Transverse colon (tissue), 4 donors: ENCODE measurements at regions not wholly inside any gene's neighbourhood (a gene's known extent, or its start where the extent isn't known, plus 50 kb on each side); places are given as distances from the start of the nearest gene placed in this dataset.
A peak's percentile ranks its signal among the peaks of the same experiment; 100 is the strongest.

Experiments used
- DNase-seq: peaks from one replicate; pipeline ENCODE4 v3.0.0-alpha.2; 2019
- H3K27ac ChIP-seq, 4 donors: fragments of 200-600 bp; sonication (generic); 2 replicates each; pipeline ENCODE4 v1.5.1; 2016 to 2018; ENCODE audit warnings: inconsistent platforms in 4 of 4
- H3K27me3 ChIP-seq: fragments of 200-600 bp; sonication (generic); 2 replicates; pipeline ENCODE4 v1.5.1; 2017; ENCODE audit warnings: inconsistent platforms
- H3K36me3 ChIP-seq, 4 donors: fragments of 200-600 bp; sonication (generic); 2 replicates each; pipeline ENCODE4 v1.5.1; 2017 to 2019; ENCODE audit warnings: inconsistent platforms in 4 of 4
- H3K4me1 ChIP-seq, 4 donors: fragments of 200-600 bp; sonication (generic); 2 replicates each; pipeline ENCODE4 v1.5.1; 2017 to 2020; ENCODE audit warnings: inconsistent platforms in 4 of 4
- H3K4me3 ChIP-seq, 4 donors: fragments of 200-600 bp; sonication (generic); 1 replicate in 1 of 4; 2 replicates in 3 of 4; pipeline versions ENCODE4 v1.5.1 to v1.6.1; 2017 to 2019; ENCODE audit warnings: inconsistent platforms in 4 of 4
- H3K9me3 ChIP-seq, 2 donors: fragments of 200-600 bp; sonication (generic); 2 replicates each; pipeline ENCODE4 v1.5.1; 2017 to 2019; ENCODE audit warnings: inconsistent platforms in 2 of 2
- EP300 ChIP-seq: sonication (generic); formaldehyde crosslinking; IDR thresholded peaks from one replicate; pipeline ENCODE4 v1.6.1; 2017; ENCODE audit warnings: antibody characterized with exemption, low read depth
- POLR2A ChIP-seq: fragments of 450-650 bp; IDR thresholded peaks from one replicate; pipeline ENCODE4 v1.6.1; 2016; ENCODE audit warnings: antibody characterized with exemption, mild to moderate bottlenecking, moderate library complexity
- POLR2AphosphoS5 ChIP-seq, 3 donors: sonication (generic); formaldehyde crosslinking; IDR thresholded peaks; one replicate each; pipeline ENCODE4 v1.6.1; 2016; ENCODE audit warnings: antibody characterized with exemption in 3 of 3
- WGBS, 2 donors: methylation state at CpG; one replicate each; pipeline ENCODE4 v1.1.5; 2018; ENCODE audit warnings: low coverage in 1 of 2; 5-methylcytosine and 5-hydroxymethylcytosine counted together
- in situ Hi-C, 4 donors: fragments of 200-750 bp; cut with MboI; loops; one replicate each; pipeline versions ENCODE4 v1.15.0 to v1.15.1; 2017; ENCODE audit warnings: low sequenced_read_pairs in 3 of 4, low pct_ligation_motif_present in 1 of 4, low pct_unique_long_range_greater_than_20kb in 1 of 4
- intact Hi-C: fragments of 100-400 bp; cut with DNase I; formaldehyde crosslinking; loops from one replicate; pipeline ENCODE4 v1.15.1; 2023; ENCODE audit warnings: low total_unique reads
- TF ChIP-seq, protein P1 (sequence below), 5 experiments: fragments of 200-600 bp in 3 of 5; fragments of 450-650 bp in 2 of 5; sonication (generic) in 3 of 5; IDR thresholded peaks; 1 replicate in 2 of 5; 2 replicates in 3 of 5; pipeline ENCODE4 v1.5.1; 2016 to 2017; ENCODE audit warnings: antibody characterized with exemption in 5 of 5, inconsistent platforms in 3 of 5, mild to moderate bottlenecking in 2 of 5, moderate library complexity in 1 of 5

GRCh38 chr7:116355424-116355765, 144.1 kb upstream of the CAV2 start:
- Histone ChIP-seq H3K27ac (peak overlapping the region; percentile 76 to 88 (median 82)), H3K36me3 (no peaks in the 10 kb centered on the region), H3K4me1 (peaks cover 0 to 37% (median 8%) of the 10 kb centered on the region in 4 donors), H3K27me3 (no peaks in the 10 kb centered on the region), H3K4me3 (no peak overlapping the region), H3K9me3 (no peaks in the 10 kb centered on the region)
- TF ChIP-seq POLR2AphosphoS5 (IDR thresholded peaks at IDR 0.05), result no peak
- 57 to 61% methylated on average over 2 of the region's 2 CpGs for WGBS, 2 donors
- no peak for DNase-seq
- intact Hi-C loops (loop anchor here (10.0 kb wide), 1 partner anchor 169 kb away; the partner anchor contains the start of gene CAV1), in situ Hi-C loops (no loop called here)

- WGBS, 2 donors, result 92% methylated on average over 1 of the region's 1 CpG; no CpG with 5 or more reads in 1 of the 2 donors
- Histone ChIP-seq H3K36me3 (no peaks in the 10 kb centered on the region), H3K27me3 (no peaks in the 10 kb centered on the region), H3K27ac (peak overlapping the region; percentile 76 to 88 (median 82)), H3K4me3 (no peak overlapping the region), H3K4me1 (peaks cover 0 to 37% (median 8%) of the 10 kb centered on the region in 4 donors), H3K9me3 (no peaks in the 10 kb centered on the region)
- DNase-seq, result no peak
- TF ChIP-seq, protein P1, sequence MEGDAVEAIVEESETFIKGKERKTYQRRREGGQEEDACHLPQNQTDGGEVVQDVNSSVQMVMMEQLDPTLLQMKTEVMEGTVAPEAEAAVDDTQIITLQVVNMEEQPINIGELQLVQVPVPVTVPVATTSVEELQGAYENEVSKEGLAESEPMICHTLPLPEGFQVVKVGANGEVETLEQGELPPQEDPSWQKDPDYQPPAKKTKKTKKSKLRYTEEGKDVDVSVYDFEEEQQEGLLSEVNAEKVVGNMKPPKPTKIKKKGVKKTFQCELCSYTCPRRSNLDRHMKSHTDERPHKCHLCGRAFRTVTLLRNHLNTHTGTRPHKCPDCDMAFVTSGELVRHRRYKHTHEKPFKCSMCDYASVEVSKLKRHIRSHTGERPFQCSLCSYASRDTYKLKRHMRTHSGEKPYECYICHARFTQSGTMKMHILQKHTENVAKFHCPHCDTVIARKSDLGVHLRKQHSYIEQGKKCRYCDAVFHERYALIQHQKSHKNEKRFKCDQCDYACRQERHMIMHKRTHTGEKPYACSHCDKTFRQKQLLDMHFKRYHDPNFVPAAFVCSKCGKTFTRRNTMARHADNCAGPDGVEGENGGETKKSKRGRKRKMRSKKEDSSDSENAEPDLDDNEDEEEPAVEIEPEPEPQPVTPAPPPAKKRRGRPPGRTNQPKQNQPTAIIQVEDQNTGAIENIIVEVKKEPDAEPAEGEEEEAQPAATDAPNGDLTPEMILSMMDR (IDR thresholded peaks at IDR 0.05), result no peak
- TF ChIP-seq POLR2AphosphoS5 (IDR thresholded peaks at IDR 0.05) (no peak), EP300 (no peak), POLR2A (no peak)
- intact Hi-C loops, result loop anchor here (10.0 kb wide), 1 partner anchor 168 kb away; the partner anchor contains the start of gene CAV1
- in situ Hi-C loops, result no loop called here
These were observed 143.1 kb upstream of the CAV2 start for GRCh38 chr7:116356333-116356965.

DNA sequence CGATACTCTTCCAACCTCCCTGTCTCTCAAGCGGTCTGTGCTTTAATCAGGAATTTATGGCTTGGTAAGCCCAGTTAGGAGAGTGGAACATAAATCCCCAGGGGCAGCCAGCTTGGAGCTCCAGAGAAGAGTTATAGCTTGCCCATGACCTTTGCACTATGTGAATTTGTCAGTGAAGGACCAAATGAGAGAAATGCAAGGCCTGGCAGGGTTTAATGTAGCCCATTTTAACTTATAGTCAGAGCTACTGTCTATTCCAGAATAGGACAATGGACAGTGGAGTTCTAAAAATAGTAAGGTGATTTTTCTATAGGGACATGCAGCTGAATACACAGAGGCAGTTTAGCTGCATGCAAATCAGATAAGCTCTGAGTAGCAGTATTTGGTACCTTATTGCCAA, 142.6 kb upstream of the CAV2 start:
- H3K27me3 ChIP-seq, result no peaks in the 10 kb centered on the region
- in situ Hi-C loops (no loop called here), intact Hi-C loops (loop anchor here (1.0 to 10.0 kb wide), 2 partner anchors 87 to 168 kb away; partner anchors contain the start of gene CAV1)
- TF ChIP-seq, protein P1 (IDR thresholded peaks at IDR 0.05), result no peak
- TF ChIP-seq POLR2AphosphoS5 (IDR thresholded peaks at IDR 0.05) (no peak), EP300 (no peak), POLR2A (no peak)
- peaks cover 0 to 37% (median 8%) of the 10 kb centered on the region in 4 donors for H3K4me1 ChIP-seq
- no peaks in the 10 kb centered on the region for H3K36me3 ChIP-seq
- WGBS, 2 donors, result 35 to 78% methylated on average over 1 to 2 of the region's 2 CpGs
- H3K9me3 ChIP-seq, result no peaks in the 10 kb centered on the region
- H3K27ac ChIP-seq, result peak overlapping the region; percentile 76 to 88 (median 82)
- no peak for DNase-seq
- no peak overlapping the region for H3K4me3 ChIP-seq

DNA sequence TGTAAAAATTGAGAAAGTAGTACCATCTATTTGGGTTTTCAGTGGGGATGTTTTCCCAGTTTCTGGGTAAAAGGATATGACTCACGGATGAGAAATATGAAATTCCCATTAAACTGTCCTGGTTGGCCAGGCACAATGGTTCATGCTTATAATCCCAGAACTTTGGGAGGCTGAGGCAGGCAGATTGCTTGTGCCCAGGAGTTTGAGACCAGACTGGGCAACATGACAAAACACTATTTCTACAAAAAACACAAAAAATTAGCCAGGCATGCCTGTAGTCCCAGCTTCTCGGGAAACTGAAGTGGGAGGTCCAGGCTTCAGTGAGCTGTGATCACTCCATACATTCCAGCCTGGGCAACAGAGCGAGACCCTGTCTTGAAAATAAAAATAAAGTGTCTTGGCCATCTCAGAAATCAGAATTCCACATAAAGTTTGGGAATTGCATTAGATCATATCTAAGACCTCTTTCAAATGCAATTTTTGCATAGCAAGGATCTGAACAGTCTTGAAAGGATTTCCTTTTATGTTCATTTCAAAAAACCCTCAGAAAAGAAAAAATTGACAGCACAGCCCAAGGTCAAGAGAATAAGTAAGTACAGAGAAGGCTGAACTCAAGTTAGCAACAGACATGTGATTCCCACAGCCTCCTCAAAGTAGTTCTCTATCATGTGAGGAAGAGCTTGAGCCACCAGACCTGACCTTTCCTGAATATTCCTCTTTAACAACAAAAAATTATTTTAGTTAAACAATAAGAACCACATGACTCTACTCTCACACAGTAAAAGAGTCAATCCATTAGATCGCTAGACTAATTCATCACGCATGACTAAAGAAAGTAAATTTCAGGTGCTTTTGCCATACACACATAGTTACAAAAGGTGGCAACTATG, 141.5 kb upstream of the CAV2 start:
- intact Hi-C loops (loop anchor here (1.0 to 10.0 kb wide), 2 partner anchors 88 to 167 kb away; partner anchors contain the start of gene CAV1), in situ Hi-C loops (no loop called here)
- Histone ChIP-seq H3K36me3 (no peaks in the 10 kb centered on the region), H3K9me3 (no peaks in the 10 kb centered on the region), H3K4me3 (no peak overlapping the region), H3K27ac (peak overlapping the region; percentile 35 to 88 (median 82)), H3K4me1 (peaks cover 0 to 37% (median 8%) of the 10 kb centered on the region in 4 donors), H3K27me3 (no peaks in the 10 kb centered on the region)
- DNase-seq, result no peak
- WGBS, 2 donors, result 68 to 84% methylated on average over 5 of the region's 5 CpGs
- no peak for TF ChIP-seq POLR2A
- TF ChIP-seq EP300, result no peak
- TF ChIP-seq, protein P1 (IDR thresholded peaks at IDR 0.05), result no peak
- no peak for TF ChIP-seq POLR2AphosphoS5 (IDR thresholded peaks at IDR 0.05)
